GM21390 (cell line): ENCODE measurements at regions not wholly inside any gene's neighbourhood (a gene's known extent, or its start where the extent isn't known, plus 50 kb on each side); places are given as distances from the start of the nearest gene placed in this dataset.
"Not testable (repeated sequence)": the region's sequence is repeated elsewhere in the genome, so short reads cannot be mapped to it uniquely, and the experiment has no call there.

Experiments
- ATAC-seq: cut with Tn5 transposase; IDR thresholded peaks from one replicate; pipeline ENCODE4 v1.9.1; 2021; ENCODE audit not compliant: unreplicated experiment

DNA sequence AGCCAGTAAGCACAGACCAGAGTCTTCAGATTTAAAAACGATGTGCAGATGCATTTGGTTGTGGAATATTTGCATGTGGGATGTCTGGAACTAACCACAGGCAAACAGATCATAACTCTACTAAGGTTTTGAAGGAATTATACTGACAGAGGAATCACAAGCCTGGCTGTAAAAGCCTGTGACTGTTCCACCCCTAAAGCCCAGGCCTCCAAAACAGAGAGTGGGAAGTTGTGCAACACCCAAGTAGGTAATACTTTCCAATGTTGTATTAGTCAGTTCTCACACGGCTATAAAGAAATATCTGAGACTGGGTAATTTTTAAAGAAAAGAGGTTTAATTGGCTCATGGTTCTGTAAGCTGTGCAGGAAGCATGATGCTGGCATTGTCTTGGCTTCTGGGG lies 68.1 kb upstream of the DCD start:
- no peak for ATAC-seq

DNA sequence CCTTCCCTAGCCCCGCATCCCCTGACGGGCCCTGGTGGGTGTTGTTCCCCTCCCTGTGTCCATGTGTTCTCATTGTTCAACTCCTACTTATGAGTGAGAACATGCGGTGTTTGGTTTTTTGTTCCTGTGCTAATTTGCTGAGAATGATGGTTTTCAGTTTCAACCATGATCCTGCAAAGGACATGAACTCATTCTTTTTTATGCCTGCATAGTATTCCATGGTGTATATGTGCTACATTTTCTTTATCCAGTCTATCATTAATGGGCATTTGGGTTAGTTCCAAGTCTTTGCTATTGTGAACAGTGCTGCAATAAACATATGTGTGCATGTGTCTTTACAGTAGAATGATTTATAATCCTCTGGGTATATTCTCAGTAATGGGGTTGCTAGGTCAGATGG lies 65.7 kb upstream of the DCD start:
- ATAC-seq = not testable (repeated sequence)

DNA sequence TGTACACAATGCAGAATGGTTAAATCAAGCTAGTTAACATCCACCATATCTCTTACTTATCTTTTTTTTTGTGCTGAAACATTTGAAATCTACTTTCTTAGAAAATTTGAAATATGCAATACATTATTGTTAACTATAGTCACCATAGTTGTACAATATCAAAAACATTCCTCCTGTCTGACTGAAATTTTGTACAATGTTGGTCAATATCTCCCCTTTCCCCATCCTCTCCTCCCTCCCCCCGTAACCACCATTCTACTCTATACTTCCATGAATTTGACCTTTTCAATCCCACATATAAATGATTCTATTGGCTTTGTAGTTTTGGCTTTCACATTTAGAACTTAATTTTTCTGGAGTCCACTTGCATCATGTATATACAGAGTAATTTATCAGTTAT lies 63.5 kb upstream of the DCD start:
- ATAC-seq = no peak

DNA sequence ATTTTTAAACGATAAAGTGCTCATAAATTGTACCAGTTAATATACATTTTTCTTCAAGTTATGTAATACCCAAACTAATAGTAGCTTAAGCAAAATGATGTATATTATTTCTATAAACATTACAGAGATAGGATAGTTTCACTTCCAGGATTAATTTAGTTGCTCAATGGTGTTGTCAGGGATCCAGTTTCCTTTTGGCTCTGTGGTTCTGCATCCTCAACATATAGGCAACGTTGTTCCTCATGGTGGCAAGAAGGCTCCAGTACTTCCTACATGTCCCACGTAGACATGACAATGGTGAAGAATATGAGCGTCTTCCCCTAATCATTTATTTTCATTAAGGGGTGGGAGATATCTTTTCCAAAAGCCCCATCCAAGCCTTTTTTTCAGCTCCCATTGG lies 60.7 kb upstream of the DCD start:
- no peak for ATAC-seq

DNA sequence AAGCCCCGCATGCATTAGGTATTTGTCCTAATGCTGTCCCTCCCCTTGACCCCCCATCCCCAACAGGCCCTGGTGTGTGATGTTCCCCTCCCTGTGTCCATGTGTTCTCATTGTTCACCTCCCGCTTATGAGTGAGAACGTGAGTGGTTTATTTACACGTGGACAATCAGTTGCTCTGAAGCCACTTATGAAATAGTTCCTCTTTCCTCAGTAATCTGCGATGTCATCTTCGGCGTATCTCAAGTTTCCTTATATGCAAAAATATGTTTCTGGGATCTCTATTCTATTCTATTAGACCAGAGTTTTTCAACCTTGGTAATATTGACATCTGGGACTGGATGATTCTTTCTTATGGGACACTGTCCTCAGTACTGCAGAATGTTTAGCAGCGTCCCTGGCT lies 56.0 kb upstream of the DCD start:
- no peak for ATAC-seq

DNA sequence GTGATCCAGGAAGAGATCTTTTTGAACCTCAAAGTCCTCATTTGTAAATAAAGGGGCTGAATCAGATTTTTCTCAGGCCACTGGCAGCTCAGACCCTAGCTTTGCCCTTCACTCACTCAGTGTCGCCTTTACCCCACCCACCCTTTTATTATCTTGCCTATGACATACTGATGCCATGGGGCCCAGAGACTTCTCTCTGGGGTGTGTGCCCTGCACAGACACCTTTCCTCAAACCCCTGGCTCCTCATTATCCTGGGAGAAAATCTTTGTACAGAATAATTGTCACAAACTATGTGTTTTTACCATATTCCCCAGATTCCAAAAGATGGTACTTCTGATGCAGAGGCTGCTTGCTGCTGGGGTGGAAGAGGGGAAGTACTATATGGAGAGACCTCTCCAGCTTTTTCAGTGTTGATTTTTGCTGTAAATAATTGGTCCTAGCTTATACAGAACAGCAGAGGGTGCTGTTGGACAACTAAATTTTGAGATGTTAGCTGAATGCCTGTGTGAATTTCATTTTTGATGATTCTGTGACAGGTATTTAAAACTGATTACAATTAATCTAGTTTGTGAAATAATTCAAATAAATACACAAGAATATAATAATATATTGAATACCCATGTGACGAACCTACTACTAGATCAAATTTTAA lies 53.9 kb upstream of the DCD start:
- no peak for ATAC-seq

DNA sequence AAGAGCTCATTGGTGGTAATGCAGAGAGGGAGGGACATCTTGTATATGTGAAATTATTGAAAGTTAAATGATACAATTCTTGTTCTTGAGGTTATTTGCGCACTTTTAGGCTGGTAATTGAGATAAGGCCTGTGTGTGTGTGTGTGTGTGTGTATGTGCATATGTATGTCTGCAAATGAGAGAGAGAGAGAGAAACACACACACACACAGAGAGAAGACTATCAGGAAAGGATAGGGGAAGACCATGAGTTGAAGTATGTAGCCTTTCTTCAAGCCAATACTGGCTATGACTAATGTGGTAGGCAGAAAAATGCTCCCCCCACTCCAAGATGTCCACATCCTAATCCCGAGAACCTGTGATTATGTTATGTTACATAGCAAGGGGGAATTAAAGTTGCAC lies 52.7 kb upstream of the DCD start:
- no peak for ATAC-seq

DNA sequence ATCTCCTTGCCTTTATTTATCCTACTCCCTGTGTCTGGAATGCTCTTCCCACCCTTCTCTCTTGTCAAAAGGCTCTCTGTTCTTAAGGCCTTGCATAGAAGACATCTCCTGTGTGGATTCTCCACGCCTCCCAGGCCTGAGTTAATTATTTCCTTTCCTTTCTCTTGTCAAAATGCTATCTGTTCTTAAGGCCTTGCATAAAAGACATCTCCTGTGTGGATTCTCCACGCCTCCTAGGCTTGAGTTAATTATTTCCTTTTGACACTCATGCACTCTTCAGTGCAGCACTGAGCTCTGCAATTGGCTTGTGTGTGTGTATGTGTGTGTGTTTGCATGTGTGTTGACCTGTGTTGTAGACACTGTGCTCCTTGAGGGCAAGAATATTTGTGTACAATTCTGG lies 52.1 kb upstream of the DCD start:
- no peak for ATAC-seq
